ENCODE measurements at regions not wholly inside any gene's neighbourhood (a gene's known extent, or its start where the extent isn't known, plus 50 kb on each side); places are given as distances from the start of the nearest gene placed in this dataset.

- TF ChIP-seq CTCF (IDR thresholded peaks at IDR 0.05) (no peak), POLR2A (IDR thresholded peaks at IDR 0.05) (no peak)
Observed at GRCh38 chr6:97629180-97629579, 346.2 kb upstream of the MMS22L start.
